GM18498 (cell line): ENCODE measurements at regions not wholly inside any gene's neighbourhood (a gene's known extent, or its start where the extent isn't known, plus 50 kb on each side); places are given as distances from the start of the nearest gene placed in this dataset.

Experiments
- ATAC-seq: cut with Tn5 transposase; IDR thresholded peaks from one replicate; pipeline ENCODE4 v1.9.1; 2021; ENCODE audit warnings: mild to moderate bottlenecking, moderate library complexity; ENCODE audit not compliant: unreplicated experiment

GRCh38 chr16:51697454-51697853 lies 546.4 kb upstream of the SALL1 start:
- no peak for ATAC-seq

- no peak for ATAC-seq
These were observed 545.3 kb upstream of the SALL1 start for GRCh38 chr16:51696376-51696775.

- no peak for ATAC-seq
These were observed 540.0 kb upstream of the SALL1 start for GRCh38 chr16:51691109-51691508.

- ATAC-seq, result no peak
These were observed 534.4 kb upstream of the SALL1 start for GRCh38 chr16:51685498-51685897.

GRCh38 chr16:51683882-51684281 lies 532.8 kb upstream of the SALL1 start:
- no peak for ATAC-seq

- no peak for ATAC-seq
These were observed 531.8 kb upstream of the SALL1 start for GRCh38 chr16:51682905-51683304.

- no peak for ATAC-seq
These were observed 523.5 kb upstream of the SALL1 start for GRCh38 chr16:51674615-51675014.

- ATAC-seq, result no peak
These were observed 519.5 kb upstream of the SALL1 start for GRCh38 chr16:51670527-51670926.

- ATAC-seq, result no peak
These were observed 515.8 kb upstream of the SALL1 start for GRCh38 chr16:51666821-51667220.

GRCh38 chr16:51666074-51666473 lies 515.0 kb upstream of the SALL1 start:
- no peak for ATAC-seq

GRCh38 chr16:51665436-51665998 lies 514.4 kb upstream of the SALL1 start:
- no peak for ATAC-seq

GRCh38 chr16:51658531-51658930 lies 507.5 kb upstream of the SALL1 start:
- ATAC-seq, result no peak

- no peak for ATAC-seq
These were observed 506.8 kb upstream of the SALL1 start for GRCh38 chr16:51657848-51658247.

- no peak for ATAC-seq
These were observed 504.2 kb upstream of the SALL1 start for GRCh38 chr16:51655249-51655648.

- ATAC-seq, result no peak
These were observed 500.0 kb upstream of the SALL1 start for GRCh38 chr16:51651061-51651466.

GRCh38 chr16:51649631-51650030 lies 498.6 kb upstream of the SALL1 start:
- no peak for ATAC-seq

- ATAC-seq, result no peak
These were observed 497.5 kb upstream of the SALL1 start for GRCh38 chr16:51648526-51648925.

- ATAC-seq, result no peak
These were observed 490.2 kb upstream of the SALL1 start for GRCh38 chr16:51641191-51641765.

GRCh38 chr16:51640196-51640595 lies 489.1 kb upstream of the SALL1 start:
- ATAC-seq, result no peak

- no peak for ATAC-seq
These were observed 487.5 kb upstream of the SALL1 start for GRCh38 chr16:51638339-51639135.

GRCh38 chr16:51637770-51638094 lies 486.7 kb upstream of the SALL1 start:
- ATAC-seq, result no peak
